Endothelial cell of umbilical vein (primary cell): ENCODE measurements at regions not wholly inside any gene's neighbourhood (a gene's known extent, or its start where the extent isn't known, plus 50 kb on each side); places are given as distances from the start of the nearest gene placed in this dataset.

ENCODE experiments used
- BruUV-seq: library from RNA; stranded (reverse); fragments of 400-500 nt; replicated peaks from 2 replicates; lab custom pipeline; 2021; lab: Mats Ljungman, UMichigan
- CTCF ChIA-PET: fragments of 300-600, 350-600 bp; sonication (Branson Sonifier 250); formaldehyde crosslinking; loops from one replicate; lab custom pipeline; 2021; ENCODE audit warnings: antibody characterized with exemption, inconsistent platforms; lab: Charles Lee
- POLR2A ChIA-PET: fragments of 300-600, 350-600 bp; sonication (Branson Sonifier 250); formaldehyde crosslinking; loops from one replicate; lab custom pipeline; 2021; ENCODE audit warnings: antibody characterized with exemption, inconsistent platforms; lab: Charles Lee
- DNase-seq: peaks from one replicate; pipeline ENCODE4 v3.0.0-alpha.2; 2011; ENCODE audit warnings: low read depth, low spot score
- FAIRE-seq: peaks from 2 replicates; lab custom pipeline; 2011; peaks lifted over from hg19 to GRCh38; lab: Jason Lieb, UNC
- H2AFZ ChIP-seq: 2 replicates; pipeline ENCODE4 v1.6.0; 2012; ENCODE audit warnings: low read depth, low read length, control low read depth, inconsistent platforms
- H3K27ac ChIP-seq: 2 replicates; pipeline ENCODE4 v1.5.1; 2011; ENCODE audit warnings: low read depth, mild to moderate bottlenecking, control low read depth, low read length, moderate library complexity; ENCODE audit not compliant: insufficient read depth
- H3K27me3 ChIP-seq, 2 experiments: 2 replicates each; pipeline versions ENCODE4 v1.6.0 to v1.6.1; 2011; ENCODE audit warnings: low read length in 2 of 2, mixed read lengths in 1 of 2; ENCODE audit not compliant: control insufficient read depth in 2 of 2, insufficient read depth in 2 of 2
- H3K36me3 ChIP-seq, 2 experiments: 2 replicates in 1 of 2; 3 replicates in 1 of 2; pipeline ENCODE4 v1.5.1; 2011; ENCODE audit warnings: low read length in 2 of 2, mild to moderate bottlenecking in 1 of 2, moderate library complexity in 1 of 2; ENCODE audit not compliant: control insufficient read depth in 2 of 2, insufficient read depth in 2 of 2; ENCODE audit errors: extremely low read depth in 1 of 2
- H3K4me1 ChIP-seq: 3 replicates; pipeline ENCODE4 v1.5.1; 2011; ENCODE audit warnings: mild to moderate bottlenecking, low read length; ENCODE audit not compliant: control insufficient read depth, insufficient read depth; ENCODE audit errors: extremely low read depth
- H3K4me2 ChIP-seq: 2 replicates; pipeline ENCODE4 v1.6.1; 2011; ENCODE audit warnings: low read length, control low read depth, mixed read lengths; ENCODE audit not compliant: insufficient read depth
- H3K4me3 ChIP-seq, 3 experiments: fragments of 200-600 bp in 1 of 3; sonication (generic), shearing (Covaris generic) in 1 of 3; replicated peaks in 1 of 3; 2 replicates each; pipeline ENCODE4 v1.5.1; 2011 to 2016; ENCODE audit warnings: control low read depth in 3 of 3, low read length in 3 of 3, mild to moderate bottlenecking in 2 of 3, inconsistent platforms in 1 of 3, low read depth in 1 of 3, moderate library complexity in 1 of 3; ENCODE audit not compliant: insufficient read depth in 1 of 3
- H3K79me2 ChIP-seq: 2 replicates; pipeline ENCODE4 v1.6.0; 2012; ENCODE audit warnings: low read length, inconsistent platforms; ENCODE audit not compliant: control insufficient read depth, insufficient read depth
- H3K9ac ChIP-seq: replicated peaks from 2 replicates; pipeline ENCODE3; 2011; ENCODE audit warnings: low read length, control low read depth; ENCODE audit not compliant: insufficient read depth; ENCODE audit errors: extremely low read depth
- H3K9me1 ChIP-seq: replicated peaks from 3 replicates; pipeline ENCODE4 v1.6.0; 2011; ENCODE audit warnings: mild to moderate bottlenecking, low read length; ENCODE audit not compliant: control insufficient read depth, insufficient read depth; ENCODE audit errors: extremely low read depth
- H3K9me3 ChIP-seq: replicated peaks from 2 replicates; pipeline ENCODE4 v1.5.1; 2012; ENCODE audit warnings: low read length, inconsistent platforms; ENCODE audit not compliant: control insufficient read depth, insufficient read depth
- H4K20me1 ChIP-seq: replicated peaks from 2 replicates; pipeline ENCODE3; 2011; ENCODE audit warnings: mild to moderate bottlenecking, low read length; ENCODE audit not compliant: control insufficient read depth, insufficient read depth; ENCODE audit errors: extremely low read depth
- EZH2 ChIP-seq: IDR thresholded peaks from 2 replicates; pipeline ENCODE4 v1.6.1; 2012; ENCODE audit warnings: borderline replicate concordance, low read depth, mild to moderate bottlenecking, moderate library complexity, low read length, inconsistent platforms; ENCODE audit not compliant: severe bottlenecking
- FOS ChIP-seq: IDR thresholded peaks from 2 replicates; pipeline ENCODE4 v1.6.1; 2011; ENCODE audit warnings: mild to moderate bottlenecking, low read length, moderate library complexity, borderline replicate concordance; ENCODE audit not compliant: insufficient read depth
- GATA2 ChIP-seq: IDR thresholded peaks from 2 replicates; pipeline ENCODE4 v1.7.0; 2011; ENCODE audit warnings: low read depth, mild to moderate bottlenecking, moderate library complexity, mixed read lengths, low read length; ENCODE audit not compliant: insufficient read length, insufficient read depth
- JUN ChIP-seq: IDR thresholded peaks from 2 replicates; pipeline ENCODE4 v1.6.1; 2011; ENCODE audit warnings: borderline replicate concordance, low read depth; ENCODE audit not compliant: insufficient read length, insufficient read depth
- MYC ChIP-seq: IDR thresholded peaks from one replicate; pipeline ENCODE4 v1.6.1; 2011; ENCODE audit warnings: mild to moderate bottlenecking, low read depth, low read length
- POLR2A ChIP-seq: IDR thresholded peaks from 2 replicates; pipeline ENCODE4 v1.6.1; 2012; ENCODE audit warnings: low read depth, mild to moderate bottlenecking, control low read depth, low read length
- POLR2AphosphoS5 ChIP-seq: IDR thresholded peaks from 2 replicates; pipeline ENCODE4 v1.6.1; 2012; ENCODE audit warnings: low read depth, mild to moderate bottlenecking, control low read depth, low read length, moderate library complexity; ENCODE audit not compliant: insufficient read depth
- dilution Hi-C: fragments of 300-500 bp; cut with MboI; formaldehyde crosslinking; loops from one replicate; pipeline ENCODE4 v1.15.0; 2019; ENCODE audit warnings: low sequenced_read_pairs; ENCODE audit not compliant: extremely low pct_ligation_motif_present
- intact Hi-C: fragments of 100-400 bp; cut with micrococcal nuclease; formaldehyde crosslinking; loops from one replicate; pipeline ENCODE4 v1.10.0; 2022
- TF ChIP-seq, protein P1 (sequence below), 2 donors: IDR thresholded peaks; 1 replicate in 1 of 2; 2 replicates in 1 of 2; pipeline ENCODE4 v1.5.1; 2011; ENCODE audit warnings: low read length in 2 of 2, mild to moderate bottlenecking in 2 of 2, moderate library complexity in 2 of 2, control low read depth in 1 of 2, inconsistent platforms in 1 of 2, low read depth in 1 of 2; ENCODE audit not compliant: insufficient read depth in 1 of 2; ENCODE audit errors: extremely low read depth in 1 of 2
- TF ChIP-seq, protein P2 (sequence below): IDR thresholded peaks from 2 replicates; pipeline ENCODE4 v1.6.1; 2011; ENCODE audit not compliant: insufficient read depth, insufficient read length

DNA sequence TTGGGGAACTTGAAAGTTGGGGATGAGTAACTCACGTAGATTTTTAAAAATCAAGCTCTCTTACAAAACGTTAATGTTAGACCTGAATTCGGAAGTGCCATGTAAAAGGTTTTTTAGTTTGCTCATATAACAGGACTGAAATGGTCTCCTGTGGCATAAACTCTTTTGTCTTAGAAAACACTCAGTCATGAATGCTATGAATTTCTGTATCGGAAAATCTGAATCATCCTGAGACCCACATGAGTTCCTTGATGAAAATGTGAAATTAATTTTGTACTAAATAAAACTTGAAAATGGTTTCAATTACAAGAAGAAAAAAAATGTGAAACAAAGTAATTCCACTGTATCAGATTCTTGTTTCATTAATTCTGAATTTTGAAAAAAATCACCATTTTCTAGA, 134.8 kb upstream of the BMPER start:
- ChIA-PET CTCF (interaction anchor here (1.0 kb wide), 1 partner anchor 13 kb away, joined by 3 read pairs; no protein-coding TSS in a partner anchor), POLR2A (no interaction called here)
- intact Hi-C loops (no loop called here), dilution Hi-C loops (no loop called here)
- Histone ChIP-seq H3K9me3 (no peaks in the 10 kb centered on the region), H2AFZ (no peak overlapping the region), H3K4me1 (peaks cover 8% of the 10 kb centered on the region), H3K9me1 (no peaks in the 10 kb centered on the region), H3K4me3 (no peak overlapping the region), H3K36me3 (no peaks in the 10 kb centered on the region), H3K79me2 (no peaks in the 10 kb centered on the region), H3K27ac (no peak overlapping the region), H3K4me2 (no peak overlapping the region), H4K20me1 (no peaks in the 10 kb centered on the region), H3K27me3 (no peaks in the 10 kb centered on the region), H3K9ac (no peak overlapping the region)
- no TSS peak for BruUV-seq
- FAIRE-seq (no peak), DNase-seq (no peak)
- TF ChIP-seq, protein P1, sequence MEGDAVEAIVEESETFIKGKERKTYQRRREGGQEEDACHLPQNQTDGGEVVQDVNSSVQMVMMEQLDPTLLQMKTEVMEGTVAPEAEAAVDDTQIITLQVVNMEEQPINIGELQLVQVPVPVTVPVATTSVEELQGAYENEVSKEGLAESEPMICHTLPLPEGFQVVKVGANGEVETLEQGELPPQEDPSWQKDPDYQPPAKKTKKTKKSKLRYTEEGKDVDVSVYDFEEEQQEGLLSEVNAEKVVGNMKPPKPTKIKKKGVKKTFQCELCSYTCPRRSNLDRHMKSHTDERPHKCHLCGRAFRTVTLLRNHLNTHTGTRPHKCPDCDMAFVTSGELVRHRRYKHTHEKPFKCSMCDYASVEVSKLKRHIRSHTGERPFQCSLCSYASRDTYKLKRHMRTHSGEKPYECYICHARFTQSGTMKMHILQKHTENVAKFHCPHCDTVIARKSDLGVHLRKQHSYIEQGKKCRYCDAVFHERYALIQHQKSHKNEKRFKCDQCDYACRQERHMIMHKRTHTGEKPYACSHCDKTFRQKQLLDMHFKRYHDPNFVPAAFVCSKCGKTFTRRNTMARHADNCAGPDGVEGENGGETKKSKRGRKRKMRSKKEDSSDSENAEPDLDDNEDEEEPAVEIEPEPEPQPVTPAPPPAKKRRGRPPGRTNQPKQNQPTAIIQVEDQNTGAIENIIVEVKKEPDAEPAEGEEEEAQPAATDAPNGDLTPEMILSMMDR (IDR thresholded peaks at IDR 0.05; ENCODE audit: extremely low read depth in 1 of 2, insufficient read depth in 1 of 2, low read depth in 1 of 2, low read length in 2 of 2), result no peak
- TF ChIP-seq JUN, result no peak
- no peak for TF ChIP-seq FOS
- no peak for TF ChIP-seq GATA2
- TF ChIP-seq EZH2, result no peak
- TF ChIP-seq POLR2AphosphoS5, result no peak
- TF ChIP-seq, protein P2, sequence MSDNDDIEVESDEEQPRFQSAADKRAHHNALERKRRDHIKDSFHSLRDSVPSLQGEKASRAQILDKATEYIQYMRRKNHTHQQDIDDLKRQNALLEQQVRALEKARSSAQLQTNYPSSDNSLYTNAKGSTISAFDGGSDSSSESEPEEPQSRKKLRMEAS, result no peak
- TF ChIP-seq MYC, result no peak
- no peak for TF ChIP-seq POLR2A
